Left lung (tissue), 4 donors: ENCODE measurements at regions not wholly inside any gene's neighbourhood (a gene's known extent, or its start where the extent isn't known, plus 50 kb on each side); places are given as distances from the start of the nearest gene placed in this dataset.

ENCODE experiments used
- ATAC-seq: fragments of 200-7000 bp; cut with Tn5 transposase; one replicate; pipeline ENCODE4 v1.9.1; 2020; ENCODE audit warnings: moderate library complexity
- DNase-seq, 4 donors: peaks; one replicate each; pipeline ENCODE4 v3.0.0-alpha.2; 2013 to 2020
- H3K27ac ChIP-seq, 2 donors: fragments of 200-600 bp; sonication (generic) in 1 of 2; one replicate each; pipeline versions ENCODE4 v1.5.0 to v1.8.0; 2020 to 2021
- H3K27me3 ChIP-seq, 2 donors: fragments of 200-600 bp; sonication (generic) in 1 of 2; one replicate each; pipeline versions ENCODE4 v1.5.0 to v1.8.0; 2020 to 2021
- H3K36me3 ChIP-seq, 2 donors: fragments of 200-600 bp; sonication (generic) in 1 of 2; one replicate each; pipeline versions ENCODE4 v1.5.0 to v1.8.0; 2020 to 2021
- H3K4me1 ChIP-seq, 2 donors: fragments of 200-600 bp; one replicate each; pipeline ENCODE4 v1.8.0; 2021
- H3K4me3 ChIP-seq, 2 donors: fragments of 200-600 bp; sonication (generic) in 1 of 2; one replicate each; pipeline versions ENCODE4 v1.5.0 to v1.8.0; 2020 to 2021; ENCODE audit warnings: mild to moderate bottlenecking in 1 of 2
- H3K9me3 ChIP-seq, 2 donors: fragments of 200-600 bp; sonication (generic) in 1 of 2; one replicate each; pipeline versions ENCODE4 v1.5.0 to v1.8.0; 2020 to 2021
- intact Hi-C, 2 donors: fragments of 100-400 bp; cut with DNase I; formaldehyde crosslinking; loops; one replicate each; pipeline versions ENCODE4 v1.11.2 to v1.14.2; 2022
- TF ChIP-seq, protein P1 (sequence below), 2 donors: fragments of 200-600 bp; sonication (generic) in 1 of 2; IDR thresholded peaks; one replicate each; pipeline versions ENCODE4 v1.5.0 to v1.8.0; 2021; ENCODE audit warnings: antibody characterized with exemption in 2 of 2
- donor health status: DM: no; HTN: yes; CAD: no.
- donor health status: DM: no; HTN: no; CAD: no.

DNA sequence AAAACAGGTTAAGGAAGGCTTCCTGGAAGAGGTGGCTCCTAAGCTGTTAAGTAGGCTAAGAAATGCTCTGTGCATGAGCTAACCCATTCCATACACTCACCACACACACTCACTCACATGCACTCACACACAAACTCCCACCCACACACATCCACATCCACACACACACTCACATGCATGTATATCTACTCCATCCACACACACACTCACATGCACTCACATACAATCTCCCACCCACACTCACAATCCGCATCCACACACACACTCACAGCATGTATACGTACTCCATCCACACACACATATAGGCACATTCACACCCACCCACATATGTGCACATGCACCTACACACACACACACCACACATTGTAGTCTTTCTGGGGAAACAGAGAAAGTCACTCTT is 89.3 kb upstream of the HNF1B start:
- Histone ChIP-seq H3K9me3 (no peaks in the 10 kb centered on the region), H3K4me1 (peaks cover 0 to 6% of the 10 kb centered on the region in 2 donors), H3K27ac (no peak overlapping the region), H3K36me3 (no peaks in the 10 kb centered on the region), H3K4me3 (no peak overlapping the region), H3K27me3 (peaks cover 0 to 7% of the 10 kb centered on the region in 2 donors)
- ATAC-seq (no peak), DNase-seq (no peak)
- TF ChIP-seq, protein P1, sequence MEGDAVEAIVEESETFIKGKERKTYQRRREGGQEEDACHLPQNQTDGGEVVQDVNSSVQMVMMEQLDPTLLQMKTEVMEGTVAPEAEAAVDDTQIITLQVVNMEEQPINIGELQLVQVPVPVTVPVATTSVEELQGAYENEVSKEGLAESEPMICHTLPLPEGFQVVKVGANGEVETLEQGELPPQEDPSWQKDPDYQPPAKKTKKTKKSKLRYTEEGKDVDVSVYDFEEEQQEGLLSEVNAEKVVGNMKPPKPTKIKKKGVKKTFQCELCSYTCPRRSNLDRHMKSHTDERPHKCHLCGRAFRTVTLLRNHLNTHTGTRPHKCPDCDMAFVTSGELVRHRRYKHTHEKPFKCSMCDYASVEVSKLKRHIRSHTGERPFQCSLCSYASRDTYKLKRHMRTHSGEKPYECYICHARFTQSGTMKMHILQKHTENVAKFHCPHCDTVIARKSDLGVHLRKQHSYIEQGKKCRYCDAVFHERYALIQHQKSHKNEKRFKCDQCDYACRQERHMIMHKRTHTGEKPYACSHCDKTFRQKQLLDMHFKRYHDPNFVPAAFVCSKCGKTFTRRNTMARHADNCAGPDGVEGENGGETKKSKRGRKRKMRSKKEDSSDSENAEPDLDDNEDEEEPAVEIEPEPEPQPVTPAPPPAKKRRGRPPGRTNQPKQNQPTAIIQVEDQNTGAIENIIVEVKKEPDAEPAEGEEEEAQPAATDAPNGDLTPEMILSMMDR (IDR thresholded peaks at IDR 0.05) = no peak
- intact Hi-C loops = no loop called here

DNA sequence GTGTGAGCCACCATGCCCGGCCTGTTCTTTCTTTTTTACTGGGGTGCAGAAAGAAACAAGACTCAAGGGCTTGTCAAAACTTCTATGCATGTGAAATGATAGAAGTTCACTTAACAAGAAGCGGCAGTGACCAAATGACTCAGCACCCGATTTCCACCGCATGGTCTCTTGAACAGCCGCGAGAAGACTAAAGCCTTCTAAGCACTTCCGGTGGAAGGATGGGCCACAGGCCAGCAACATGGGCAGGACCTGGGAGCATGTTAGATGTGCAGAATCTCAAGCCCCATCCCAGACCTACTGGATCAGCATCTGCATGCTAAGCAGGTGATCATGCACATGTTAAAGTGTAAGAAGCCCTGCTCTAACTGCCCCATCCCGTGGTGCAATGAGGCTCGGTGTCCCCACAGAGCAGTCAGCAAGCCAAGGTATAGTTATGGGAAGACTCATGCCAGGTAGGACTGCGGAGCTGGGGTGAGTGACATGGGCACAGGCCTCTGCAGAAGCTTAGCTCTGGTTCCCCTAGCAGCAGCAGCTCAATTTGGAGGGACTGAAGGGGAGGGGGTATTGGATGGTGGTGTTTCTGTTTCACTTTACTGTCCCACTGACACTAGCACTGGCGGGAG is 88.5 kb upstream of the HNF1B start:
- no peaks in the 10 kb centered on the region for H3K36me3 ChIP-seq
- H3K4me1 ChIP-seq = peaks cover 0 to 14% of the 10 kb centered on the region in 2 donors
- DNase-seq (no peak), ATAC-seq (no peak)
- TF ChIP-seq, protein P1 (IDR thresholded peaks at IDR 0.05) = no peak
- intact Hi-C loops = no loop called here
- H3K27me3 ChIP-seq = no peaks in the 10 kb centered on the region
- no peak overlapping the region for H3K4me3 ChIP-seq
- no peak overlapping the region for H3K27ac ChIP-seq
- no peaks in the 10 kb centered on the region for H3K9me3 ChIP-seq

DNA sequence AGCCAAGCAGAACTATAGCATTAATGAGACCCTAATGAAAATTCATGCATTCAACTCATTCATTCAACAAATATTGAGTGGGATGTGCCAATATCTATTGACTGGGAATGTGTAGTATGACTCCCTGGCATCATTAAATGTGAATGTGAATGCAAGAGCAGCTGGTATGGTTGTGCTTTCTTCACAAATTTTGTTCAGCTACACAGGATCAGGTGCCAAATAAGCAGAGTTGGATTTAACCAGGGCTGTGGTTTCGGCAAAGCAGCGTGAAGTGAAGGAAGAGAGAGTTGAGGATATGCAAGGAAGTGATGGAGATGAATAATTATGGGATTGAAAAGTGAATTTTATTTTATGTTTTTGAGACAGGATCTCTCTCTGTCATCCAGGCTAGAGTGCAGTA is 87.1 kb upstream of the HNF1B start:
- Histone ChIP-seq H3K27ac (no peak overlapping the region), H3K4me1 (peaks cover 0 to 16% of the 10 kb centered on the region in 2 donors), H3K27me3 (no peaks in the 10 kb centered on the region), H3K9me3 (no peaks in the 10 kb centered on the region), H3K36me3 (no peaks in the 10 kb centered on the region), H3K4me3 (no peak overlapping the region)
- intact Hi-C loops = no loop called here
- TF ChIP-seq, protein P1 (IDR thresholded peaks at IDR 0.05) = no peak
- DNase-seq = no peak
- no peak for ATAC-seq

DNA sequence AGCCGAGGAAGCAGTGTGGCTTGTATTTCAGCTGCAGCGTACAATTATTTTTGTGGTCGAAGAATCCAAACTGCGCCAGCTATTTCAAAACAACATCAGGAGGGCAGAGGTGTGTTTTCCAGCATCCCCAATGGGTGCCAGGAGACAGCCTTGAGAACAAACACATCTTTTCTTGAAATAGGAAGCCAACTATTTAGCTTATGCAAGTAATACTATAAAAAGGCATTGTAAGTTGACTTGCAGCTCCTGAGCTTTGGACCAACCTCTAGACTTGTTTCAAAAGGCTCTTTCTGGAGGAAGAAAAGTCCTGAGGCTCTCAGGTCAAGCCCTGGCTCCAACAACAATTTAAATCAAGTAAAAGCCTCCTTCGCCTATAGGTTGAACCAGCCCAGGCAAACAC is 86.6 kb upstream of the HNF1B start:
- no peaks in the 10 kb centered on the region for H3K36me3 ChIP-seq
- intact Hi-C loops = no loop called here
- H3K27ac ChIP-seq = no peak overlapping the region
- H3K27me3 ChIP-seq = no peaks in the 10 kb centered on the region
- no peak overlapping the region for H3K4me3 ChIP-seq
- TF ChIP-seq, protein P1 (IDR thresholded peaks at IDR 0.05) = no peak
- H3K9me3 ChIP-seq = no peaks in the 10 kb centered on the region
- H3K4me1 ChIP-seq = peaks cover 0 to 21% of the 10 kb centered on the region in 2 donors
- DNase-seq = no peak
- no peak for ATAC-seq

DNA sequence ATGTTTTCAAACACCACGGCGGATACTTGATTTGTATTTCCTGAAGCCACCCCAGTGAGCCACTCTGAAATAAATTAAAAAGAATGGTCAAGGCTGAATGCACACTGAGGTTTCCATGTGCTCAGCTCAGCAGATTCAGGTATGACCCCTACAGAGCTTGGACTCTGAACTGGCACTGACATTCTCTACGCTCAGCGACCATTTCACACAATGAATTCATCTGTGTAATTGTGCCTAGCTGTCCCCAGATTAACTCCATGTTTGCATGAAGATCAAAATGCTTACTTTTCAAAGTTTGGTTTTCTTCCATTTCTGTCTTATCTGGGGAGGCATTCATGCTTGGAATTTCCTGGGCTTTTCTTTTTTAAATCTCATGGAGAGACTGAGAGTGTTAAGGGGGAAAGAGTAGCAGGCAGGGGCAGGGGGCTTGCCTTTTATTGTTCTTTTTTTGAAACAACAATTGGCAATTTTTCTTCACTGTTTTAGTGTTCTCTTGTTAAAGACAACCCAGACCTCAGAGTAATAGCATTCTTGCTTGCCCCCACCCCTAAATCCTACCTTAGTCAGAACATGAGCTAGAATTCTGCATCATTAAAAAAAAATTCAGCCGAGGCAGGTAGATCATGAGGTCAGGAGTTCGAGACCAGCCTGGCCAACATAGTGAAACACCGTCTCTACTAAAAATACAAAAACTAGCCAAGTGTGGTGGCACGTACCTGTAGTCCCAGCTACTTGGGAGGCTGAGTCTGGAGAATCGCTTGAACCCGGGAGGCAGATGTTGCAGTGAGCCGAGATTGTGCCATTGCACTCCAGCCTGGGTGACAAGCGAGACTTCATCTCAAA is 85.5 kb upstream of the HNF1B start:
- H3K27ac ChIP-seq = no peak overlapping the region
- no peak overlapping the region for H3K4me3 ChIP-seq
- DNase-seq (no peak), ATAC-seq (no peak)
- H3K9me3 ChIP-seq = no peaks in the 10 kb centered on the region
- intact Hi-C loops = no loop called here
- H3K27me3 ChIP-seq = no peaks in the 10 kb centered on the region
- H3K4me1 ChIP-seq = peaks cover 0 to 24% of the 10 kb centered on the region in 2 donors
- TF ChIP-seq, protein P1 (IDR thresholded peaks at IDR 0.05) = no peak
- no peaks in the 10 kb centered on the region for H3K36me3 ChIP-seq
